HFF-Myc (cell line): ENCODE measurements at regions not wholly inside any gene's neighbourhood (a gene's known extent, or its start where the extent isn't known, plus 50 kb on each side); places are given as distances from the start of the nearest gene placed in this dataset.

Source experiments
- DNase-seq: peaks from one replicate; pipeline ENCODE4 v3.0.0-alpha.2; 2011; ENCODE audit warnings: low read depth; ENCODE audit errors: extremely low read depth
- H3K4me3 ChIP-seq: replicated peaks from 2 replicates; pipeline ENCODE4 v1.5.1; 2011; ENCODE audit warnings: low read depth, mild to moderate bottlenecking, control low read depth, low read length
- CTCF ChIP-seq: IDR thresholded peaks from 2 replicates; pipeline ENCODE4 v1.5.1; 2012; ENCODE audit warnings: mild to moderate bottlenecking, low read depth, low read length, control low read depth; ENCODE audit errors: missing control alignments

GRCh38 chr4:29966386-29966785 is 753.8 kb upstream of the PCDH7 start:
- no peak for DNase-seq
- no peak for TF ChIP-seq CTCF
- H3K4me3 ChIP-seq = no peak overlapping the region

GRCh38 chr4:29970626-29971025 is 749.5 kb upstream of the PCDH7 start:
- no peak for DNase-seq
- TF ChIP-seq CTCF = no peak

GRCh38 chr4:29972121-29972520 is 748.0 kb upstream of the PCDH7 start:
- no peak for DNase-seq
- no peak for TF ChIP-seq CTCF

More at GRCh38 chr4:29970626-29971025, 749.5 kb upstream of the PCDH7 start:
- H3K4me3 ChIP-seq = no peak overlapping the region

GRCh38 chr4:29983890-29984289 is 736.3 kb upstream of the PCDH7 start:
- no peak for TF ChIP-seq CTCF
- no peak for DNase-seq
- H3K4me3 ChIP-seq = no peak overlapping the region

More at GRCh38 chr4:29972121-29972520, 748.0 kb upstream of the PCDH7 start:
- no peak overlapping the region for H3K4me3 ChIP-seq

- no peak for DNase-seq
- no peak overlapping the region for H3K4me3 ChIP-seq
- TF ChIP-seq CTCF = no peak
Observed at GRCh38 chr4:30001628-30002027, 718.5 kb upstream of the PCDH7 start.

GRCh38 chr4:30002341-30002740 is 717.8 kb upstream of the PCDH7 start:
- DNase-seq = no peak
- no peak for TF ChIP-seq CTCF
- no peak overlapping the region for H3K4me3 ChIP-seq

- no peak for DNase-seq
- no peak overlapping the region for H3K4me3 ChIP-seq
- no peak for TF ChIP-seq CTCF
Observed at GRCh38 chr4:30005995-30006394, 714.2 kb upstream of the PCDH7 start.
